ENCODE measurements at regions not wholly inside any gene's neighbourhood (a gene's known extent, or its start where the extent isn't known, plus 50 kb on each side); places are given as distances from the start of the nearest gene placed in this dataset.

- no peak overlapping the region for H3K23ac ChIP-seq (ENCODE audit: insufficient read length)
- no peak overlapping the region for H2BK120ac ChIP-seq (replicated peaks; ENCODE audit: low read depth, low read length)
- ChIA-PET POLR2A (ENCODE audit: partially characterized antibody) (no interaction called here), CTCF (ENCODE audit: partially characterized antibody) (interaction anchor here (0.7 to 1.3 kb wide), 2 partner anchors 78 to 473 kb away, joined by 3 read pairs; no protein-coding TSS in a partner anchor)
- H4K8ac ChIP-seq (ENCODE audit: extremely low read depth, insufficient read depth, low read length), result no peak overlapping the region
- 92% methylated on average over 1 of the region's 1 CpG; no CpG with 5 or more reads in 1 of the 2 experiments for WGBS, 2 experiments (ENCODE audit: extremely low coverage in 1 of 2, insufficient coverage in 1 of 2, insufficient read length in 1 of 2, insufficient replicate concordance in 2 of 2, low coverage in 1 of 2, low lambda C conversion rate in 2 of 2, missing lambda C conversion rate in 1 of 2)
- H3K23me2 ChIP-seq (ENCODE audit: low read depth, low read length), result no peaks in the 10 kb centered on the region
- H2BK5ac ChIP-seq (ENCODE audit: low read depth, low read length), result no peak overlapping the region
- H2BK12ac ChIP-seq (ENCODE audit: low read depth, low read length), result no peak overlapping the region
- no peaks in the 10 kb centered on the region for H3K27me3 ChIP-seq (replicated peaks in 1 of 4; ENCODE audit: control insufficient read depth in 3 of 4, extremely low read depth in 1 of 4, insufficient read depth in 3 of 4, low read length in 3 of 4)
- H3K27ac ChIP-seq (ENCODE audit: low read depth, low read length), result no peak overlapping the region
- H2BK15ac ChIP-seq (ENCODE audit: low read length), result no peak overlapping the region
- FAIRE-seq, result no peak
- no peaks in the 10 kb centered on the region for H3K36me3 ChIP-seq (ENCODE audit: control insufficient read depth in 2 of 4, insufficient read depth in 4 of 4, low read length in 3 of 4)
- H3K4ac ChIP-seq (replicated peaks; ENCODE audit: insufficient read length, low read depth, low read length), result no peak overlapping the region
- H2AFZ ChIP-seq (ENCODE audit: low read length), result no peak overlapping the region
- no peaks in the 10 kb centered on the region for H3K9me3 ChIP-seq (ENCODE audit: insufficient read depth in 2 of 2, low read depth in 1 of 2, low read length in 1 of 2)
- H3K4me3 ChIP-seq (ENCODE audit: extremely low read depth in 1 of 4, insufficient read depth in 2 of 4, low read depth in 3 of 4, low read length in 4 of 4), result no peak overlapping the region
- no peaks in the 10 kb centered on the region for H3K79me1 ChIP-seq (ENCODE audit: low read depth, low read length)
- no peaks in the 10 kb centered on the region for H4K20me1 ChIP-seq (replicated peaks in 1 of 2; ENCODE audit: control insufficient read depth in 1 of 2, insufficient read depth in 2 of 2, low read length in 2 of 2)
- no peak overlapping the region for H4K91ac ChIP-seq (replicated peaks; ENCODE audit: insufficient read length, low read length)
- no peak overlapping the region for H4K5ac ChIP-seq (ENCODE audit: insufficient read length, low read depth, low read length)
- no peak overlapping the region for H2BK20ac ChIP-seq (ENCODE audit: low read length)
- DNase-seq (ENCODE audit: low read depth in 1 of 2, low spot score in 2 of 2), result no peak
- H3K14ac ChIP-seq (ENCODE audit: insufficient read length), result no peak overlapping the region
- H3K4me1 ChIP-seq (replicated peaks in 1 of 4; ENCODE audit: control insufficient read depth in 3 of 4, insufficient read depth in 4 of 4, low read length in 3 of 4), result no peaks in the 10 kb centered on the region
- no peak overlapping the region for H3K4me2 ChIP-seq (ENCODE audit: insufficient read depth in 1 of 2, low read depth in 2 of 2, low read length in 2 of 2)
- H3K9ac ChIP-seq (replicated peaks in 1 of 4; ENCODE audit: extremely low read depth in 1 of 4, low read depth in 3 of 4, low read length in 3 of 4), result no peak overlapping the region
- no peak overlapping the region for H2AK5ac ChIP-seq (ENCODE audit: low read depth, low read length)
- TF ChIP-seq MAX (IDR thresholded peaks at IDR 0.05) (no peak), MAFK (IDR thresholded peaks at IDR 0.05; ENCODE audit: low read depth, low read length) (peak; percentile 49; the same call in 1 of the 2 replicates)
- no peak overlapping the region for H3K18ac ChIP-seq (ENCODE audit: extremely low read depth, low read length)
- H3K56ac ChIP-seq (replicated peaks; ENCODE audit: insufficient read length, low read depth, low read length), result no peak overlapping the region
- no peaks in the 10 kb centered on the region for H3K79me2 ChIP-seq (ENCODE audit: control insufficient read depth in 1 of 2, insufficient read depth in 2 of 2, low read length in 2 of 2)
Observed at GRCh38 chr18:34400834-34401233, 176.1 kb upstream of the NOL4 start.
